ENCODE measurements at regions not wholly inside any gene's neighbourhood (a gene's known extent, or its start where the extent isn't known, plus 50 kb on each side); places are given as distances from the start of the nearest gene placed in this dataset.

DNA sequence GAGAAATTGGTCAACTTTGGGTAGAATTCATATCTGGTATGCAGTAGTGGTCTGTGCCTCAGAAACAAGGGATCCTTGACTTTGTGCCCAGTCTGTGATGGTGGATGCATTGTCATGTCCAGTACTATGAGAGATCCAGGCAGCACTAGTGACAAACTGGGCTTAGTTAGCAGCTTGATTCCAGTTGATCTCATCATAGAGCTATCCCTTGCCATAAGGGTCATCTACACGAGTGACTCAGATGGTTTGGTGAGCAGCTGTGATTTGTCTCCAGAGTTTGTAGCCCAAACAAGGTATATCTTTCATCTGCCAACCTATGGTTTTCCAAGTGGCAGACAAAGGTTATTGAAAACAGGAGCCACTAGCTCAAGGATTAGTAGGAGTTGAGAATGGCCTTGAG, 298.8 kb downstream of the GBA3 start:
- Histone ChIP-seq H2AFZ (ENCODE audit: low read length) (no peak overlapping the region), H3K23me2 (ENCODE audit: insufficient read length, low read depth, low read length, poor library complexity, severe bottlenecking) (no peaks in the 10 kb centered on the region), H2BK20ac (ENCODE audit: low read depth, low read length, poor library complexity, severe bottlenecking) (no peak overlapping the region), H3K4me2 (ENCODE audit: insufficient read depth, insufficient read length, low read length) (no peak overlapping the region), H2BK15ac (ENCODE audit: low read depth, low read length) (no peak overlapping the region), H3K4me1 (ENCODE audit: insufficient read depth, low read length) (no peaks in the 10 kb centered on the region), H3K9me3 (ENCODE audit: control insufficient read depth, low read depth, low read length) (no peaks in the 10 kb centered on the region), H2BK120ac (ENCODE audit: low read depth, low read length, poor library complexity, severe bottlenecking) (no peak overlapping the region), H4K5ac (ENCODE audit: insufficient read length, low read depth, low read length) (no peak overlapping the region), H3K9ac (ENCODE audit: extremely low read depth, insufficient read length, low read length) (no peak overlapping the region), H4K91ac (ENCODE audit: insufficient read length, low read depth, low read length) (no peak overlapping the region), H2AK5ac (ENCODE audit: insufficient read length, low read length) (no peak overlapping the region), H3K79me1 (ENCODE audit: insufficient read depth, low read depth, low read length, poor library complexity, severe bottlenecking) (no peaks in the 10 kb centered on the region), H3K27ac (ENCODE audit: insufficient read length, low read depth, low read length) (no peak overlapping the region), H2BK12ac (ENCODE audit: insufficient read length, low read depth, low read length) (no peak overlapping the region), H4K8ac (replicated peaks; ENCODE audit: insufficient read length, low read depth, low read length) (no peak overlapping the region), H3K23ac (ENCODE audit: insufficient read length, low read depth, low read length) (no peak overlapping the region), H3K18ac (ENCODE audit: insufficient read length, low read depth, low read length) (no peak overlapping the region), H3K56ac (ENCODE audit: insufficient read length, low read depth, low read length) (no peak overlapping the region), H3K27me3 (ENCODE audit: insufficient read depth, low read length) (no peaks in the 10 kb centered on the region), H3K79me2 (ENCODE audit: insufficient read depth, low read length) (no peaks in the 10 kb centered on the region), H3T11ph (ENCODE audit: low read length) (no peak overlapping the region), H4K20me1 (ENCODE audit: control insufficient read depth, insufficient read depth, insufficient read length) (no peaks in the 10 kb centered on the region), H3K4ac (ENCODE audit: low read depth, low read length) (no peak overlapping the region), H3K14ac (ENCODE audit: insufficient read depth, low read length) (no peak overlapping the region), H2BK5ac (ENCODE audit: insufficient read length, low read length) (no peak overlapping the region)
- TF ChIP-seq CTCF (conservative IDR thresholded peaks at IDR 0.05): no peak
- no CpG with 5 or more reads among the region's 1 CpG for WGBS (ENCODE audit: extremely low coverage, insufficient read length, low lambda C conversion rate)
- H3K4me3 Mint-ChIP-seq: no peak overlapping the region
- no peaks in the 10 kb centered on the region for H3K4me1 Mint-ChIP-seq
- no peak for DNase-seq
- H3K27ac Mint-ChIP-seq: no peak overlapping the region
- H3K9me3 Mint-ChIP-seq: no peaks in the 10 kb centered on the region
- H3K36me3 Mint-ChIP-seq (ENCODE audit: insufficient read depth in 1 of 3, low read depth in 3 of 3): no peaks in the 10 kb centered on the region
- H3K27me3 Mint-ChIP-seq (ENCODE audit: low read depth): no peaks in the 10 kb centered on the region; the same call in 1 of the 2 replicates
